H1 (cell line): ENCODE measurements at regions not wholly inside any gene's neighbourhood (a gene's known extent, or its start where the extent isn't known, plus 50 kb on each side); places are given as distances from the start of the nearest gene placed in this dataset.

Source experiments
- CTCF ChIA-PET: fragments of 300-600 bp; sonication (Branson Sonifier 250); formaldehyde crosslinking; loops from one replicate; lab custom pipeline; 2021; ENCODE audit not compliant: partially characterized antibody; lab: Charles Lee
- POLR2A ChIA-PET: fragments of 300-600 bp; sonication (Branson Sonifier 250); formaldehyde crosslinking; loops from one replicate; lab custom pipeline; 2021; ENCODE audit warnings: inconsistent platforms; ENCODE audit not compliant: partially characterized antibody; lab: Charles Lee
- DNase-seq, 2 experiments: peaks; one replicate each; pipeline versions ENCODE4 v3.0.0 to v3.0.0-alpha.2; 2010 to 2022; ENCODE audit warnings: low spot score in 2 of 2, low read depth in 1 of 2, mixed read lengths in 1 of 2
- FAIRE-seq: peaks from 2 replicates; lab custom pipeline; 2011; peaks lifted over from hg19 to GRCh38; lab: Jason Lieb, UNC
- H2AFZ ChIP-seq: 2 replicates; pipeline ENCODE4 v1.8.1; 2012; ENCODE audit warnings: low read length, inconsistent platforms
- H2AK5ac ChIP-seq: 2 replicates; pipeline ENCODE4 v1.6.1; 2013; ENCODE audit warnings: low read depth, low read length
- H2BK120ac ChIP-seq: replicated peaks from 2 replicates; pipeline ENCODE3; 2013; ENCODE audit warnings: low read depth, low read length, inconsistent platforms
- H2BK12ac ChIP-seq: 2 replicates; pipeline ENCODE4 v1.6.1; 2013; ENCODE audit warnings: low read depth, low read length
- H2BK15ac ChIP-seq: 2 replicates; pipeline ENCODE4 v1.6.1; 2013; ENCODE audit warnings: low read length
- H2BK20ac ChIP-seq: 2 replicates; pipeline ENCODE4 v1.6.1; 2013; ENCODE audit warnings: low read length
- H2BK5ac ChIP-seq: 2 replicates; pipeline ENCODE4 v1.6.1; 2013; ENCODE audit warnings: low read depth, low read length
- H3K14ac ChIP-seq: 2 replicates; pipeline ENCODE4 v1.6.1; 2013; ENCODE audit warnings: inconsistent platforms; ENCODE audit not compliant: insufficient read length
- H3K18ac ChIP-seq: 2 replicates; pipeline ENCODE4 v1.6.1; 2013; ENCODE audit warnings: low read length; ENCODE audit errors: extremely low read depth
- H3K23ac ChIP-seq: 2 replicates; pipeline ENCODE4 v1.6.1; 2013; ENCODE audit warnings: inconsistent platforms; ENCODE audit not compliant: insufficient read length
- H3K23me2 ChIP-seq: 2 replicates; pipeline ENCODE4 v1.6.1; 2013; ENCODE audit warnings: low read depth, low read length
- H3K27ac ChIP-seq: 2 replicates; pipeline ENCODE4 v1.6.1; 2011; ENCODE audit warnings: low read depth, low read length, inconsistent platforms
- H3K27me3 ChIP-seq, 4 experiments: replicated peaks in 1 of 4; 1 replicate in 1 of 4; 2 replicates in 3 of 4; pipeline versions ENCODE4 v1.6.1 to v1.8.1; 2011 to 2013; ENCODE audit warnings: low read length in 3 of 4, mild to moderate bottlenecking in 3 of 4, inconsistent platforms in 2 of 4, mixed read lengths in 2 of 4, moderate library complexity in 1 of 4; ENCODE audit not compliant: control insufficient read depth in 3 of 4, insufficient read depth in 3 of 4; ENCODE audit errors: extremely low read depth in 1 of 4
- H3K36me3 ChIP-seq, 4 experiments: 2 replicates each; pipeline versions ENCODE4 v1.6.1 to v1.8.1; 2011 to 2013; ENCODE audit warnings: mild to moderate bottlenecking in 4 of 4, low read length in 3 of 4, moderate library complexity in 2 of 4, control low read depth in 1 of 4, inconsistent platforms in 1 of 4; ENCODE audit not compliant: insufficient read depth in 4 of 4, control insufficient read depth in 2 of 4
- H3K4ac ChIP-seq: replicated peaks from 2 replicates; pipeline ENCODE3; 2013; ENCODE audit warnings: low read length, low read depth, mixed read lengths, inconsistent platforms; ENCODE audit not compliant: insufficient read length
- H3K4me1 ChIP-seq, 4 experiments: replicated peaks in 1 of 4; 1 replicate in 1 of 4; 2 replicates in 3 of 4; pipeline versions ENCODE4 v1.6.1 to v1.8.1; 2011 to 2013; ENCODE audit warnings: low read length in 3 of 4, inconsistent platforms in 2 of 4, mixed read lengths in 1 of 4; ENCODE audit not compliant: insufficient read depth in 4 of 4, control insufficient read depth in 3 of 4
- H3K4me2 ChIP-seq, 2 experiments: 2 replicates each; pipeline versions ENCODE4 v1.6.1 to v1.8.1; 2011 to 2013; ENCODE audit warnings: low read depth in 2 of 2, low read length in 2 of 2, control low read depth in 1 of 2, inconsistent platforms in 1 of 2, mild to moderate bottlenecking in 1 of 2; ENCODE audit not compliant: insufficient read depth in 1 of 2
- H3K4me3 ChIP-seq, 4 experiments: fragments of 200-600, 300-600 bp in 1 of 4; sonication (generic), shearing (Covaris generic), sonication (Bioruptor Twin) in 1 of 4; 2 replicates each; pipeline versions ENCODE4 v1.5.1 to v1.8.1; 2011 to 2016; ENCODE audit warnings: low read length in 4 of 4, low read depth in 3 of 4, control low read depth in 2 of 4, inconsistent platforms in 2 of 4, mild to moderate bottlenecking in 2 of 4, mixed read lengths in 1 of 4, moderate library complexity in 1 of 4; ENCODE audit not compliant: insufficient read depth in 2 of 4; ENCODE audit errors: extremely low read depth in 1 of 4
- H3K56ac ChIP-seq: replicated peaks from 2 replicates; pipeline ENCODE3; 2013; ENCODE audit warnings: low read depth, mild to moderate bottlenecking, mixed read lengths, low read length, inconsistent platforms; ENCODE audit not compliant: insufficient read length
- H3K79me1 ChIP-seq: 2 replicates; pipeline ENCODE4 v1.6.1; 2013; ENCODE audit warnings: low read depth, low read length, control low read depth
- H3K79me2 ChIP-seq, 2 experiments: 2 replicates each; pipeline versions ENCODE4 v1.6.1 to v1.8.1; 2012 to 2013; ENCODE audit warnings: low read length in 2 of 2, mild to moderate bottlenecking in 2 of 2, inconsistent platforms in 1 of 2; ENCODE audit not compliant: insufficient read depth in 2 of 2, control insufficient read depth in 1 of 2
- H3K9ac ChIP-seq, 4 experiments: replicated peaks in 1 of 4; 1 replicate in 1 of 4; 2 replicates in 3 of 4; pipeline versions ENCODE4 v1.6.1 to v1.8.1; 2011 to 2013; ENCODE audit warnings: low read depth in 3 of 4, low read length in 3 of 4, control low read depth in 2 of 4, mild to moderate bottlenecking in 2 of 4, moderate library complexity in 2 of 4, inconsistent platforms in 1 of 4; ENCODE audit errors: extremely low read depth in 1 of 4
- H3K9me3 ChIP-seq, 2 experiments: 2 replicates each; pipeline versions ENCODE4 v1.6.1 to v1.8.1; 2012 to 2013; ENCODE audit warnings: mild to moderate bottlenecking in 2 of 2, moderate library complexity in 2 of 2, control low read depth in 1 of 2, inconsistent platforms in 1 of 2, low read depth in 1 of 2, low read length in 1 of 2, mixed read lengths in 1 of 2; ENCODE audit not compliant: insufficient read depth in 2 of 2
- H4K20me1 ChIP-seq, 2 experiments: replicated peaks in 1 of 2; 2 replicates each; pipeline versions ENCODE3 to v1.8.1; 2011 to 2013; ENCODE audit warnings: inconsistent platforms in 2 of 2, low read length in 2 of 2, mild to moderate bottlenecking in 1 of 2; ENCODE audit not compliant: insufficient read depth in 2 of 2, control insufficient read depth in 1 of 2
- H4K5ac ChIP-seq: 2 replicates; pipeline ENCODE4 v1.6.1; 2013; ENCODE audit warnings: low read length, low read depth, mixed read lengths, inconsistent platforms; ENCODE audit not compliant: insufficient read length
- H4K8ac ChIP-seq: 2 replicates; pipeline ENCODE4 v1.8.0; 2013; ENCODE audit warnings: mild to moderate bottlenecking, moderate library complexity, low read length, inconsistent platforms; ENCODE audit not compliant: insufficient read depth; ENCODE audit errors: extremely low read depth
- H4K91ac ChIP-seq: replicated peaks from 2 replicates; pipeline ENCODE3; 2013; ENCODE audit warnings: low read length, mixed read lengths, inconsistent platforms; ENCODE audit not compliant: insufficient read length
- ATF2 ChIP-seq: IDR thresholded peaks from 2 replicates; pipeline ENCODE4 v1.6.1; 2012; ENCODE audit warnings: low read length, inconsistent platforms
- CBX8 ChIP-seq: fragments of 300-800, 300-1000 bp; sonication (generic); IDR thresholded peaks from 2 replicates; pipeline ENCODE4 v1.7.1; 2016; ENCODE audit warnings: low read depth, low read length, borderline replicate concordance
- CREB1 ChIP-seq: IDR thresholded peaks from 2 replicates; pipeline ENCODE4 v1.6.1; 2012; ENCODE audit warnings: inconsistent platforms
- PHF8 ChIP-seq: fragments of 200-600 bp; sonication (generic); conservative IDR thresholded peaks from 2 replicates; pipeline ENCODE4 v1.7.1; 2012; ENCODE audit warnings: low read depth, mild to moderate bottlenecking, inconsistent platforms, low read length, moderate library complexity
- RAD21 ChIP-seq, 2 experiments: IDR thresholded peaks in 1 of 2; conservative IDR thresholded peaks in 1 of 2; 2 replicates each; pipeline ENCODE4 v1.6.1; 2011; ENCODE audit warnings: low read depth in 2 of 2, low read length in 2 of 2, improper control_type of control experiment in 1 of 2, inconsistent platforms in 1 of 2, mild to moderate bottlenecking in 1 of 2, moderate library complexity in 1 of 2
- SIX5 ChIP-seq: IDR thresholded peaks from 2 replicates; pipeline ENCODE4 v1.6.1; 2011; ENCODE audit warnings: mild to moderate bottlenecking, low read depth, low read length
- TEAD4 ChIP-seq: IDR thresholded peaks from 2 replicates; pipeline ENCODE4 v1.6.1; 2012; ENCODE audit warnings: low read depth, low read length, inconsistent platforms, mixed read lengths
- USF2 ChIP-seq: IDR thresholded peaks from 2 replicates; pipeline ENCODE4 v1.6.1; 2011; ENCODE audit warnings: low read length, improper control_type of control experiment
- WGBS, 2 experiments: shearing (Covaris generic) in 1 of 2; methylation state at CpG; one replicate each; pipeline versions ENCODE4 v1.1.6 to v1.1.7; 2013 to 2015; ENCODE audit warnings: low lambda C conversion rate in 2 of 2, mixed read lengths in 2 of 2, inconsistent platforms in 1 of 2, low coverage in 1 of 2, missing lambda C conversion rate in 1 of 2; ENCODE audit not compliant: insufficient replicate concordance in 2 of 2, insufficient coverage in 1 of 2, insufficient read length in 1 of 2; ENCODE audit errors: extremely low coverage in 1 of 2, missing lambda C conversion rate in 1 of 2; 5-methylcytosine and 5-hydroxymethylcytosine counted together

- Histone ChIP-seq H3K14ac (no peak overlapping the region), H2BK12ac (no peak overlapping the region), H4K5ac (no peak overlapping the region), H3K23ac (no peak overlapping the region), H4K8ac (no peak overlapping the region), H4K91ac (no peak overlapping the region), H3K9ac (no peak overlapping the region), H3K18ac (no peak overlapping the region), H2AFZ (no peak overlapping the region), H3K56ac (no peak overlapping the region), H4K20me1 (no peaks in the 10 kb centered on the region), H3K4me1 (no peaks in the 10 kb centered on the region), H2BK20ac (no peak overlapping the region), H3K4ac (no peak overlapping the region), H2BK120ac (no peak overlapping the region), H3K36me3 (no peaks in the 10 kb centered on the region), H3K9me3 (no peaks in the 10 kb centered on the region), H3K4me3 (no peak overlapping the region), H3K4me2 (no peak overlapping the region), H2AK5ac (no peak overlapping the region), H3K27me3 (no peaks in the 10 kb centered on the region), H3K23me2 (no peaks in the 10 kb centered on the region), H3K27ac (no peak overlapping the region), H3K79me2 (no peaks in the 10 kb centered on the region), H2BK15ac (no peak overlapping the region), H3K79me1 (no peaks in the 10 kb centered on the region), H2BK5ac (no peak overlapping the region)
- TF ChIP-seq CBX8 (no peak), USF2 (no peak), TEAD4 (no peak), PHF8 (no peak), RAD21 (IDR thresholded peaks at IDR 0.05 in 1 of 2, conservative IDR thresholded peaks at IDR 0.05 in 1 of 2; ENCODE audit: low read depth in 2 of 2, low read length in 2 of 2) (no peak), ATF2 (no peak), CREB1 (no peak), SIX5 (no peak)
- ChIA-PET POLR2A (no interaction called here), CTCF (interaction anchor here (0.5 to 0.6 kb wide), 2 partner anchors 51 to 268 kb away, joined by 3 to 5 read pairs; no protein-coding TSS in a partner anchor)
- DNase-seq (no peak), FAIRE-seq (no peak)
- 88% methylated on average over 1 of the region's 1 CpG; no CpG with 5 or more reads in 1 of the 2 experiments for WGBS, 2 experiments
Measured at GRCh38 chr5:158626718-158627117, 473.0 kb downstream of the EBF1 start.
